ENCODE measurements at regions not wholly inside any gene's neighbourhood (a gene's known extent, or its start where the extent isn't known, plus 50 kb on each side); places are given as distances from the start of the nearest gene placed in this dataset.

GRCh38 chr7:149348758-149349369, 86.9 kb downstream of the ZNF783 start:
- TF ChIP-seq CTCF (conservative IDR thresholded peaks at IDR 0.05) (no peak), ZFX (IDR thresholded peaks at IDR 0.05) (no peak)

Data from C4-2B (cell line).